Pancreas (tissue), 10 donors: ENCODE measurements at regions not wholly inside any gene's neighbourhood (a gene's known extent, or its start where the extent isn't known, plus 50 kb on each side); places are given as distances from the start of the nearest gene placed in this dataset.
A peak's percentile ranks its signal among the peaks of the same experiment; 100 is the strongest.

Source experiments
- ATAC-seq, 4 donors: fragments of 200-7000 bp; cut with Tn5 transposase; one replicate each; pipeline versions ENCODE4 v1.8.0 to v1.9.1; 2020; ENCODE audit warnings: mild to moderate bottlenecking in 4 of 4, moderate library complexity in 4 of 4
- DNase-seq, 6 donors: peaks; one replicate each; pipeline ENCODE4 v3.0.0-alpha.2; 2020
- FAIRE-seq: peaks from 2 replicates; lab custom pipeline; 2012; peaks lifted over from hg19 to GRCh38; lab: Jason Lieb, UNC
- H3K27ac ChIP-seq, 4 donors: fragments of 200-600 bp; sonication (generic); 1 replicate in 3 of 4; 2 replicates in 1 of 4; pipeline versions ENCODE4 v1.5.0 to v1.8.0; 2020
- H3K27me3 ChIP-seq, 4 donors: fragments of 200-600 bp; one replicate each; pipeline ENCODE4 v1.8.0; 2021
- H3K36me3 ChIP-seq, 3 donors: fragments of 200-600 bp; sonication (generic) in 1 of 3; one replicate each; pipeline versions ENCODE4 v1.5.0 to v1.8.0; 2020 to 2021
- H3K4me1 ChIP-seq, 3 donors: fragments of 200-600 bp; one replicate each; pipeline ENCODE4 v1.8.0; 2021
- H3K4me3 ChIP-seq, 4 donors: fragments of 200-600 bp; sonication (generic) in 2 of 4; one replicate each; pipeline versions ENCODE4 v1.5.0 to v1.8.0; 2020 to 2021
- H3K9me3 ChIP-seq, 4 donors: fragments of 200-600 bp; one replicate each; pipeline ENCODE4 v1.8.0; 2021
- CTCF ChIP-seq, 4 donors: fragments of 200-600 bp; sonication (generic) in 3 of 4; IDR thresholded peaks; one replicate each; pipeline versions ENCODE4 v1.5.0 to v1.8.0; 2021; ENCODE audit warnings: antibody characterized with exemption in 4 of 4
- WGBS, 2 donors: extraction: QIAGEN DNeasy Blood & Tissue Kit; methylation state at CpG; one replicate each; pipeline ENCODE4 v1.1.7; 2013; 5-methylcytosine and 5-hydroxymethylcytosine counted together
- intact Hi-C, 3 donors: fragments of 100-400 bp; cut with DNase I; formaldehyde crosslinking; loops; one replicate each; pipeline versions ENCODE4 v1.11.1 to v1.14.2; 2022
- donor health status: healthy with polysubstance abuse.
- donor health status: DM: no; HTN: no; CAD: no; lungs with moderate emphysema.
- donor health status: DM: no; HTN: no; CAD: no.
- donor health status: control.
- donor health status: control.
- donor health status: Bipolar disorder and iron deficiency.
- donor health status: DM: yes; HTN: yes; CAD: no.
- donor health status: DM: no; HTN: no; CAD: no.
- donor health status: DM: no; HTN: no; CAD: no.
- donor health status: DM: yes; HTN: yes; CAD: no.

GRCh38 chrX:26032111-26032912 lies 105.8 kb upstream of the MAGEB18 start:
- Histone ChIP-seq H3K9me3 (no peaks in the 10 kb centered on the region), H3K4me3 (no peak overlapping the region), H3K36me3 (no peaks in the 10 kb centered on the region), H3K27me3 (no peaks in the 10 kb centered on the region), H3K4me1 (no peaks in the 10 kb centered on the region), H3K27ac (no peak overlapping the region)
- ATAC-seq (no peak), FAIRE-seq (no peak), DNase-seq (no peak)
- intact Hi-C loops, result no loop called here
- 63 to 72% methylated on average over 4 of the region's 4 CpGs for WGBS, 2 donors
- no peak for TF ChIP-seq CTCF (IDR thresholded peaks at IDR 0.05)

GRCh38 chrX:26037367-26037766 lies 100.8 kb upstream of the MAGEB18 start:
- FAIRE-seq, result no peak
- 65 to 82% methylated on average over 3 of the region's 3 CpGs for WGBS, 2 donors
- no peak overlapping the region for H3K27ac ChIP-seq

GRCh38 chrX:26050099-26050498 lies 88.0 kb upstream of the MAGEB18 start:
- FAIRE-seq (no peak), DNase-seq (no peak), ATAC-seq (no peak)

More at GRCh38 chrX:26037367-26037766, 100.8 kb upstream of the MAGEB18 start:
- no peak overlapping the region for H3K4me3 ChIP-seq
- H3K27me3 ChIP-seq, result peaks cover 0 to 8% (median 4%) of the 10 kb centered on the region in 4 donors
- H3K9me3 ChIP-seq, result no peaks in the 10 kb centered on the region
- no peaks in the 10 kb centered on the region for H3K36me3 ChIP-seq
- DNase-seq (no peak), ATAC-seq (no peak)
- intact Hi-C loops, result no loop called here
- no peak for TF ChIP-seq CTCF (IDR thresholded peaks at IDR 0.05)
- no peaks in the 10 kb centered on the region for H3K4me1 ChIP-seq

DNA sequence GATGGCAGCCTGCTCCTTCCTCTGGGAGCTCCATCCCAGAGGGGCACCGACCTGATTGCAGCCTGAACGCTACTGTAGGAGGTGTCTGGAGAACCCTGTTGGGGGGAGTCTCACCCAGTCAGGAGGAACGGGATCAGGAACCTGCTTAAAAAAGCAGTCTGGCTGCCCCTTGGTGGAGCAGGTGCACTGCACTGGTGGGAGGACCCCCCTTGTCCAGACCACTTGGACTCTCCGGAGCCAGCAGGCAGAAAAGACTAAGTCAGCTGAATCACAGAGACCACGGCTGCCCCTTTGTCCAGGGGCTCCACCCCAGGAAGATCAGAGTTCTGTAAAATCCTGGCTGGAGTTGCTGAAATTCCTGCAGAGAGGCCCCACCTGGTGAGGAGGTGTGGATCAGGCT lies 67.3 kb upstream of the MAGEB18 start:
- Histone ChIP-seq H3K9me3 (no peaks in the 10 kb centered on the region), H3K36me3 (no peaks in the 10 kb centered on the region), H3K27ac (no peak overlapping the region), H3K4me1 (no peaks in the 10 kb centered on the region), H3K27me3 (no peaks in the 10 kb centered on the region), H3K4me3 (no peak overlapping the region)
- ATAC-seq (no peak), DNase-seq (no peak), FAIRE-seq (no peak)
- WGBS, 2 donors, result 71 to 83% methylated on average over 5 of the region's 5 CpGs
- intact Hi-C loops, result no loop called here
- no peak for TF ChIP-seq CTCF (IDR thresholded peaks at IDR 0.05)

More at GRCh38 chrX:26050099-26050498, 88.0 kb upstream of the MAGEB18 start:
- Histone ChIP-seq H3K4me3 (no peak overlapping the region), H3K36me3 (no peaks in the 10 kb centered on the region), H3K4me1 (peaks cover 0 to 10% (median 7%) of the 10 kb centered on the region in 3 donors), H3K27ac (no peak overlapping the region), H3K9me3 (no peaks in the 10 kb centered on the region), H3K27me3 (no peaks in the 10 kb centered on the region)
- intact Hi-C loops, result no loop called here
- TF ChIP-seq CTCF (IDR thresholded peaks at IDR 0.05), result no peak

GRCh38 chrX:26071618-26072017 lies 66.5 kb upstream of the MAGEB18 start:
- intact Hi-C loops, result no loop called here
- TF ChIP-seq CTCF (IDR thresholded peaks at IDR 0.05), result no peak
- Histone ChIP-seq H3K27ac (no peak overlapping the region), H3K9me3 (no peaks in the 10 kb centered on the region), H3K27me3 (no peaks in the 10 kb centered on the region), H3K4me1 (no peaks in the 10 kb centered on the region), H3K36me3 (no peaks in the 10 kb centered on the region), H3K4me3 (no peak overlapping the region)
- ATAC-seq (no peak), FAIRE-seq (no peak), DNase-seq (peak in 1 of 6 donors; percentile 28)
- 74 to 87% methylated on average over 10 of the region's 10 CpGs for WGBS, 2 donors
